MM.1S (cell line): ENCODE measurements at regions not wholly inside any gene's neighbourhood (a gene's known extent, or its start where the extent isn't known, plus 50 kb on each side); places are given as distances from the start of the nearest gene placed in this dataset.

Experiments used
- EZH2 ChIP-seq: fragments of 300-600 bp; sonication (generic); optimal IDR thresholded peaks from 2 replicates; pipeline ENCODE3; 2017; ENCODE audit warnings: low read depth, mild to moderate bottlenecking, antibody characterized with exemption, low read length, mixed read lengths
- TF ChIP-seq, protein P1 (sequence below): fragments of 300-600 bp; sonication (generic); IDR thresholded peaks from 2 replicates; pipeline ENCODE4 v1.5.1; 2016; ENCODE audit warnings: antibody characterized with exemption, low read length, mixed read lengths

DNA sequence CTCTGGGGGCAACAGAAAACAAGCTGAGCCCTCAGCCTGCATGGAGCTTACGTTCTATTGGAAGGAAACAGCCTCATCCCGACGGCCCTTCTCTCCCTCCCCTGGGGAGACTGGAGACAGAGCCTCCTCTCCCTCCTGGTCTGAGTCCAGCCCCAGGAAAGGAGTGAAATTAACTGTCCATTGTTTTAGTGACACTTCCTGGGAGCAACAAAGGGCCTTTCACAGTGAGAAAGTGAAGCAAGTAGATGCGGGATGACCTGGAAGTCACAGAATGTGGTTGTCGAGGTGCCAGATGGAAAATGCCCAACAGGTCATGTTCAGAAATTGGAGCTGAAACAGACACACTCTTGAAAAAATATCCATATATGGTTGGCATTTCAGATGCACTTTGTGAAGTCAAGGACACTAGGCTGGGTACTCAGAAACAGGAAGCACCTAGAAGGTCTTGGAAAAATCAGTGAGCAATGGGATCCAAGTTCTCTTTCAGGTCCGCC lies 77.8 kb downstream of the TFAP2C start:
- TF ChIP-seq, protein P1, sequence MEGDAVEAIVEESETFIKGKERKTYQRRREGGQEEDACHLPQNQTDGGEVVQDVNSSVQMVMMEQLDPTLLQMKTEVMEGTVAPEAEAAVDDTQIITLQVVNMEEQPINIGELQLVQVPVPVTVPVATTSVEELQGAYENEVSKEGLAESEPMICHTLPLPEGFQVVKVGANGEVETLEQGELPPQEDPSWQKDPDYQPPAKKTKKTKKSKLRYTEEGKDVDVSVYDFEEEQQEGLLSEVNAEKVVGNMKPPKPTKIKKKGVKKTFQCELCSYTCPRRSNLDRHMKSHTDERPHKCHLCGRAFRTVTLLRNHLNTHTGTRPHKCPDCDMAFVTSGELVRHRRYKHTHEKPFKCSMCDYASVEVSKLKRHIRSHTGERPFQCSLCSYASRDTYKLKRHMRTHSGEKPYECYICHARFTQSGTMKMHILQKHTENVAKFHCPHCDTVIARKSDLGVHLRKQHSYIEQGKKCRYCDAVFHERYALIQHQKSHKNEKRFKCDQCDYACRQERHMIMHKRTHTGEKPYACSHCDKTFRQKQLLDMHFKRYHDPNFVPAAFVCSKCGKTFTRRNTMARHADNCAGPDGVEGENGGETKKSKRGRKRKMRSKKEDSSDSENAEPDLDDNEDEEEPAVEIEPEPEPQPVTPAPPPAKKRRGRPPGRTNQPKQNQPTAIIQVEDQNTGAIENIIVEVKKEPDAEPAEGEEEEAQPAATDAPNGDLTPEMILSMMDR: no peak
- TF ChIP-seq EZH2: no peak
